GM13976 (cell line): ENCODE measurements at regions not wholly inside any gene's neighbourhood (a gene's known extent, or its start where the extent isn't known, plus 50 kb on each side); places are given as distances from the start of the nearest gene placed in this dataset.
"Not testable (repeated sequence)": the region's sequence is repeated elsewhere in the genome, so short reads cannot be mapped to it uniquely, and the experiment has no call there.

ENCODE experiments used
- DNase-seq: peaks from one replicate; pipeline ENCODE4 v3.0.0; 2012; ENCODE audit warnings: low spot score
- CTCF ChIP-seq: IDR thresholded peaks from 2 replicates; pipeline ENCODE4 v1.5.1; 2012; ENCODE audit warnings: borderline replicate concordance, mild to moderate bottlenecking; ENCODE audit not compliant: insufficient read depth; ENCODE audit errors: extremely low read depth, missing control alignments, control extremely low read depth
- in situ Hi-C: fragments of 300-500 bp; cut with MboI; formaldehyde crosslinking; loops from one replicate; pipeline ENCODE4 v1.12.0; 2022; ENCODE audit warnings: low sequenced_read_pairs, mixed read lengths, inconsistent platforms; ENCODE audit not compliant: unreplicated experiment

GRCh38 chr3:181487236-181487978 is 224.3 kb upstream of the SOX2 start:
- in situ Hi-C loops, result no loop called here
- no peak for TF ChIP-seq CTCF
- DNase-seq, result no peak

- DNase-seq, result no peak
- TF ChIP-seq CTCF, result no peak
- in situ Hi-C loops, result no loop called here
Observed at GRCh38 chr3:181486141-181486885, 225.4 kb upstream of the SOX2 start.

DNA sequence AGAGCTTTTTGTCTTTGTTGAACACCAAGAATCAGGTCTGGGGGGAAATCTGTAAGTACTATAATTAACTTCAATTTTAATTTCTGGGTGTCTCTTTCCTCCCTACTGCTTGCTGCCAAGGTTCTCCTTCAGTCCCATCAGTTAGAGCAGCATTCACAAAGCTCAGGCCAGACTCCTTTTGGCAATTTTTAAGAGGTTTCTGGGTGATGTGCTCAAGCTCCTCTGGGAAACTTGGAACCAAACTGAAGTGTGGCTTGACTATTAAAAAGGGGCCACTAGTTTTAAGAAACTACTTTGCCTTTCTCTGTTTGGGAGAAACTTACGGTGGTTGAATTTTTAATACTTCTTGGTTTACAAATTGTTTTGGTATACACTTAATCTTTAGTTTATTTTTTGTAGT is 227.7 kb upstream of the SOX2 start:
- TF ChIP-seq CTCF, result no peak
- DNase-seq, result no peak
- in situ Hi-C loops, result no loop called here

DNA sequence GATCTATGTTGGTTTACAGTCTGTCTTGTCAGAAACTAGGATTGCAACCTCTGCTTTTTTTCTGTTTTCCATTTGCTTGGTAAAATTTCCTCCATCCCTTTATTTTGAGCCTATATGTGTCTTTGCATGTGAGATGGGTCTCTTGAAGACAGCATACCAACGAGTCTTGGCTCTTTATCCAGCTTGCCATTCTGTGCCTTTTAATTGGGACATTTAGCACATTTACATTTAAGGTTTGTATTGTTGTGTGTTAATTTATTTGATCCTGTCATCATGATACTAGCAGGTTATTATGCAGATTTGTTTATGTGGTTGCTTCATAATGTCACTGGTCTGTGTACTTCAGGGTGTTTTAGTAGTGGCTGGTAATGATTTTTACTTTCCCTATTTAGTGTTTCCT is 236.6 kb upstream of the SOX2 start:
- DNase-seq, in situ Hi-C loops: not testable (repeated sequence)

- in situ Hi-C loops, result no loop called here
- DNase-seq, result no peak
- TF ChIP-seq CTCF, result no peak
Observed at GRCh38 chr3:181470349-181470748, 241.4 kb upstream of the SOX2 start.

DNA sequence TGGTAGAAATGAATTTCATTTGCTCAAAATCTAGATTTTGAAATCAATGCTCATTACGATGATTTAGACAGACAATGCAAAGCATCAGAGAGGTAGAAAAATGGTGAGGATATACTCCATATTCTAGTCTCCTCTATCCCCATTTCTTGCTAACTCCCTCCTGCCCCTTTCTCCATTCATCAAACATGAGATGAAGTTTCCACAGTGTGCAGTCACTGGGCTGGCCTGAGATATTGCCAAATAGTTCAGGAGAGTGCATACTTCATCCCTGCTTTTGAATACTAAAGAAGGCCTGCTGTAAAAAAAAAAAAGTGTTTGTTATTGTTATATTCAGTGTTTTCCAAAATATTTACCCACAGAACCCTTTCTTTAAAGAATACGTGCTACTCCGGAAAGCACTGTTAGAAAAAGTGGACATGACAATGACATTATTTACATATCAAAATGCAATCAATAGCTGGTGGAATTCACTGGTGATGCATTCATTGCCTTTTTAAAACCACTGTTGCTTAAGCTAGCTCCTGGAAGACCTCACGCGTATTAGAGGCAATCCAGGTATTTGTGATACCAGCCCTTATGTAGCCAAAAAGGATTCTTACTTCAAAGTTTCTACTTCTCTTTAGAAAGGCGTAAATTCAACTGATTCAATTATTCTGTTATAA is 247.6 kb upstream of the SOX2 start:
- in situ Hi-C loops, result no loop called here

More for the DNA sequence above, 247.6 kb upstream of the SOX2 start:
- no peak for DNase-seq
- no peak for TF ChIP-seq CTCF
